Spleen (tissue), 11 donors: ENCODE measurements at regions not wholly inside any gene's neighbourhood (a gene's known extent, or its start where the extent isn't known, plus 50 kb on each side); places are given as distances from the start of the nearest gene placed in this dataset.

Experiments used
- DNase-seq: peaks from one replicate; pipeline ENCODE4 v3.0.0-alpha.2; 2020
- H3K27ac ChIP-seq, 8 donors: fragments of 200-600 bp; sonication (generic) in 7 of 8; 1 replicate in 4 of 8; 2 replicates in 4 of 8; pipeline versions ENCODE4 v1.5.0 to v1.8.0; 2016 to 2021; ENCODE audit warnings: inconsistent platforms in 4 of 8, mild to moderate bottlenecking in 4 of 8, moderate library complexity in 1 of 8
- H3K27me3 ChIP-seq, 7 donors: fragments of 200-600 bp; sonication (generic) in 6 of 7; replicated peaks in 1 of 7; 1 replicate in 4 of 7; 2 replicates in 3 of 7; pipeline versions ENCODE4 v1.5.0 to v1.8.0; 2016 to 2021; ENCODE audit warnings: inconsistent platforms in 3 of 7, mild to moderate bottlenecking in 1 of 7
- H3K36me3 ChIP-seq, 6 donors: fragments of 200-600 bp; sonication (generic) in 5 of 6; 1 replicate in 4 of 6; 2 replicates in 2 of 6; pipeline versions ENCODE4 v1.5.0 to v1.8.0; 2016 to 2021; ENCODE audit warnings: inconsistent platforms in 2 of 6
- H3K4me1 ChIP-seq, 6 donors: fragments of 200-600 bp; sonication (generic) in 5 of 6; 1 replicate in 3 of 6; 2 replicates in 3 of 6; pipeline versions ENCODE4 v1.5.0 to v1.8.0; 2016 to 2021; ENCODE audit warnings: inconsistent platforms in 3 of 6
- H3K4me3 ChIP-seq, 8 donors: fragments of 200-600 bp; sonication (generic) in 7 of 8; 1 replicate in 4 of 8; 2 replicates in 4 of 8; pipeline versions ENCODE4 v1.5.0 to v1.8.0; 2016 to 2021; ENCODE audit warnings: inconsistent platforms in 4 of 8, mild to moderate bottlenecking in 4 of 8, moderate library complexity in 2 of 8
- H3K9me3 ChIP-seq, 8 donors: fragments of 200-600 bp; sonication (generic) in 7 of 8; 1 replicate in 4 of 8; 2 replicates in 4 of 8; pipeline versions ENCODE4 v1.5.0 to v1.8.0; 2016 to 2021; ENCODE audit warnings: inconsistent platforms in 4 of 8
- POLR2A ChIP-seq, 3 donors: fragments of 450-650 bp; IDR thresholded peaks; one replicate each; pipeline ENCODE4 v1.5.1; 2017; ENCODE audit warnings: antibody characterized with exemption in 3 of 3, mild to moderate bottlenecking in 1 of 3
- POLR2AphosphoS5 ChIP-seq, 3 donors: sonication (generic); formaldehyde crosslinking; IDR thresholded peaks; one replicate each; pipeline ENCODE4 v1.5.1; 2017; ENCODE audit warnings: antibody characterized with exemption in 3 of 3
- WGBS, 5 donors: extraction: QIAGEN DNeasy Blood & Tissue Kit in 3 of 5; methylation state at CpG; one replicate each; pipeline versions ENCODE4 v1.1.5 to v1.1.7; 2013 to 2018; 5-methylcytosine and 5-hydroxymethylcytosine counted together
- intact Hi-C: fragments of 100-400 bp; cut with DNase I; formaldehyde crosslinking; loops from one replicate; pipeline ENCODE4 v1.15.0; 2023; ENCODE audit warnings: low total_unique reads
- TF ChIP-seq, protein P1 (sequence below), 11 experiments: fragments of 200-600 bp in 7 of 11; fragments of 450-650 bp in 4 of 11; sonication (generic) in 4 of 11; IDR thresholded peaks in 8 of 11; conservative IDR thresholded peaks in 3 of 11; 1 replicate in 7 of 11; 2 replicates in 4 of 11; pipeline versions ENCODE4 v1.4.0 to v1.8.0; 2016 to 2021; ENCODE audit warnings: antibody characterized with exemption in 11 of 11, inconsistent platforms in 4 of 11, mild to moderate bottlenecking in 1 of 11
- donor health status: healthy with polysubstance abuse.
- donor health status: DM: no; HTN: no; CAD: no; lungs with moderate emphysema.
- donor health status: DM: no; HTN: no; CAD: no.
- donor health status: Bipolar disorder and iron deficiency.
- donor health status: healthy.
- donor health status: DM: no; HTN: no; CAD: no.
- donor health status: DM: yes; HTN: yes; CAD: no.

DNA sequence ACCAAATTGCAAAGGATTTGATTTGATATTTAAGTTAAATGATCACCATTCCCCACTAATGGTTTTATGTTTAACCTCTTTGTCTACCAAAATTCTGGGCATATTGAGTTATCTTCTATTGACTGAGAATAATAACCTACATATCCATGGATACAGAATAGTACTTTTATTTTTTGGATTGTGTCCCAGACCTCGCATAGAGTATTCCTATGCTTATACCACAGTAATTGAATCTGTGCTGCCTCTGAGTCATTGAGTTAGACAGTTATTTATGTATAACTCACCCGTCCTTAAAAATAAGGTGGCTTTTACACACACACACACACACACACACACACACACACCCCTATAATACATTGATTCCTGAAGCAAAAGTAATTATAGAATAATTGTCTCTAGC is 690.1 kb upstream of the BCHE start:
- Histone ChIP-seq H3K27ac (no peak overlapping the region), H3K4me3 (no peak overlapping the region), H3K9me3 (peaks cover 0 to 19% (median 17%) of the 10 kb centered on the region in 8 donors), H3K27me3 (no peaks in the 10 kb centered on the region), H3K4me1 (no peaks in the 10 kb centered on the region), H3K36me3 (no peaks in the 10 kb centered on the region)
- WGBS, 5 donors = 43 to 85% (median 67%) methylated on average over 2 of the region's 2 CpGs
- intact Hi-C loops = no loop called here
- no peak for DNase-seq
- TF ChIP-seq POLR2A (IDR thresholded peaks at IDR 0.05) (no peak), POLR2AphosphoS5 (IDR thresholded peaks at IDR 0.05) (no peak)
- TF ChIP-seq, protein P1, sequence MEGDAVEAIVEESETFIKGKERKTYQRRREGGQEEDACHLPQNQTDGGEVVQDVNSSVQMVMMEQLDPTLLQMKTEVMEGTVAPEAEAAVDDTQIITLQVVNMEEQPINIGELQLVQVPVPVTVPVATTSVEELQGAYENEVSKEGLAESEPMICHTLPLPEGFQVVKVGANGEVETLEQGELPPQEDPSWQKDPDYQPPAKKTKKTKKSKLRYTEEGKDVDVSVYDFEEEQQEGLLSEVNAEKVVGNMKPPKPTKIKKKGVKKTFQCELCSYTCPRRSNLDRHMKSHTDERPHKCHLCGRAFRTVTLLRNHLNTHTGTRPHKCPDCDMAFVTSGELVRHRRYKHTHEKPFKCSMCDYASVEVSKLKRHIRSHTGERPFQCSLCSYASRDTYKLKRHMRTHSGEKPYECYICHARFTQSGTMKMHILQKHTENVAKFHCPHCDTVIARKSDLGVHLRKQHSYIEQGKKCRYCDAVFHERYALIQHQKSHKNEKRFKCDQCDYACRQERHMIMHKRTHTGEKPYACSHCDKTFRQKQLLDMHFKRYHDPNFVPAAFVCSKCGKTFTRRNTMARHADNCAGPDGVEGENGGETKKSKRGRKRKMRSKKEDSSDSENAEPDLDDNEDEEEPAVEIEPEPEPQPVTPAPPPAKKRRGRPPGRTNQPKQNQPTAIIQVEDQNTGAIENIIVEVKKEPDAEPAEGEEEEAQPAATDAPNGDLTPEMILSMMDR (IDR thresholded peaks at IDR 0.05 in 8 of 11, conservative IDR thresholded peaks at IDR 0.05 in 3 of 11) = no peak

DNA sequence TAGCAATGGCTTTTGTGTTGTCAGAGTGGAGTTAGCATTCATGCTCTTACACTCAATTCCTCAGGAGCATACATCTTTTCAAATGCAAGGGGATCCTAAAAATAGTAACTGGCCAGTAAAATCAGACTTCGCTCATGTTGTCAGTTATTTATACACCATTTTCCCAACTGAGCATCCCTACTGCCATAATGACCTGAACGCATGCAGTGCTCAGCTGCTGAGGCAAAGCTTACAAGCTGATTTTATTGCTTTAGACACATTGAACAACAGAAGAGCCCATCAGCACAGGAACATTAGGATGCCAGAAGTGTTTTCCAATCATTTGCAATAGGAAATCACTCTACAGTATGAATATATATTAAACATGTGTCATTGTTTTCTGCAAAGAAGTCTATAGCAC is 689.7 kb upstream of the BCHE start:
- Histone ChIP-seq H3K4me3 (no peak overlapping the region), H3K27ac (no peak overlapping the region), H3K9me3 (peaks cover 0 to 15% (median 12%) of the 10 kb centered on the region in 8 donors), H3K36me3 (no peaks in the 10 kb centered on the region), H3K27me3 (no peaks in the 10 kb centered on the region), H3K4me1 (no peaks in the 10 kb centered on the region)
- WGBS, 5 donors = 79 to 92% (median 81%) methylated on average over 2 of the region's 2 CpGs
- TF ChIP-seq POLR2AphosphoS5 (IDR thresholded peaks at IDR 0.05) (no peak), POLR2A (IDR thresholded peaks at IDR 0.05) (no peak)
- TF ChIP-seq, protein P1 (IDR thresholded peaks at IDR 0.05 in 8 of 11, conservative IDR thresholded peaks at IDR 0.05 in 3 of 11) = no peak
- intact Hi-C loops = no loop called here
- no peak for DNase-seq

DNA sequence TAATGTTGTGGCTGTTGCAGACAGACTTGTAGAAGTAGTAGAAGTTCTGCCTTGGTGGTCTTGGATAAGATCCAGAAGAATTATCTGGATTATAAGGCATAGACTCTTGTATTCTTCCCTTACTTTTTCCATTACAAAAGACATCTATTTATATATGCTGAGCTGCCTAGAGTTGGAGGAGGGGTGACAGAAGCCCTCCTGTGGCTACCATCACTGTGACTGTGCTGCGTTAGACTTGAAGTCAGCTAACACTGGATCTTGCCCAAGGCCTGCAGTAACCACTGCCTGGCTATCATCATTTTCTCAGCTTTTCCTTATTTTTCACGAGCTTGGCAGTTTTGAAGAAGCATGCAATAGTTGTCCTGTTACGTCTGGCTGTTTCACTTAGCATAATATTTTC is 684.8 kb upstream of the BCHE start:
- DNase-seq = no peak
- no peaks in the 10 kb centered on the region for H3K36me3 ChIP-seq
- no peak overlapping the region for H3K27ac ChIP-seq
- no peaks in the 10 kb centered on the region for H3K27me3 ChIP-seq
- H3K9me3 ChIP-seq = peaks cover 0 to 32% (median 20%) of the 10 kb centered on the region in 8 donors
- no peak overlapping the region for H3K4me3 ChIP-seq
- intact Hi-C loops = no loop called here
- no peaks in the 10 kb centered on the region for H3K4me1 ChIP-seq
- WGBS, 5 donors = 72 to 91% (median 77%) methylated on average over 3 of the region's 3 CpGs
- TF ChIP-seq POLR2AphosphoS5 (IDR thresholded peaks at IDR 0.05) = no peak
- no peak for TF ChIP-seq POLR2A (IDR thresholded peaks at IDR 0.05)
- TF ChIP-seq, protein P1 (IDR thresholded peaks at IDR 0.05 in 8 of 11, conservative IDR thresholded peaks at IDR 0.05 in 3 of 11) = no peak

DNA sequence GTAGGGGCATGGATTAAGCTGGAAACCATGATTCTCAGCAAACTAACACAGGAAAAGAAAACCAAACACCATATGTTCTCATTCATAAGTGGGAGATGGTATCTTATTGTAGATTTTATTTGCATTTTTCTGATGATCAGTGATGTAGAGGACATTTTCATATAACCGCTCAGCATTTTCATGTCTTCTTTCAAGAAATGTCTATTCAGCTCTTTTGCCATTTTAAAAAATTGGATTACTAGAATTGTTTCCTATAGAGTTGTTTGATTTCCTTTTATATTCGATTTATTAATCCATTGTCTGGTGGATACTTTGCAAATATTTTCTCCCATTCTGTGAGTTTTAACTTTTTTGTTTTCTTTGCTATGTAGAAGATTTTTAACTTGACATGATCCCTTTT is 682.2 kb upstream of the BCHE start:
- WGBS, 5 donors = 69 to 84% (median 72%) methylated on average over 2 of the region's 2 CpGs
- H3K4me1 ChIP-seq = no peaks in the 10 kb centered on the region
- DNase-seq = no peak

More for the DNA sequence above, 682.2 kb upstream of the BCHE start:
- intact Hi-C loops = no loop called here
- Histone ChIP-seq H3K27me3 (no peaks in the 10 kb centered on the region), H3K36me3 (no peaks in the 10 kb centered on the region), H3K27ac (no peak overlapping the region), H3K9me3 (peaks cover 0 to 49% (median 22%) of the 10 kb centered on the region in 8 donors), H3K4me3 (no peak overlapping the region)
- TF ChIP-seq POLR2A (IDR thresholded peaks at IDR 0.05) (no peak), POLR2AphosphoS5 (IDR thresholded peaks at IDR 0.05) (no peak)
- TF ChIP-seq, protein P1 (IDR thresholded peaks at IDR 0.05 in 8 of 11, conservative IDR thresholded peaks at IDR 0.05 in 3 of 11) = no peak
